ENCODE measurements at regions not wholly inside any gene's neighbourhood (a gene's known extent, or its start where the extent isn't known, plus 50 kb on each side); places are given as distances from the start of the nearest gene placed in this dataset.
A peak's percentile ranks its signal among the peaks of the same experiment; 100 is the strongest.
"Not testable (repeated sequence)": the region's sequence is repeated elsewhere in the genome, so short reads cannot be mapped to it uniquely, and the experiment has no call there.

DNA sequence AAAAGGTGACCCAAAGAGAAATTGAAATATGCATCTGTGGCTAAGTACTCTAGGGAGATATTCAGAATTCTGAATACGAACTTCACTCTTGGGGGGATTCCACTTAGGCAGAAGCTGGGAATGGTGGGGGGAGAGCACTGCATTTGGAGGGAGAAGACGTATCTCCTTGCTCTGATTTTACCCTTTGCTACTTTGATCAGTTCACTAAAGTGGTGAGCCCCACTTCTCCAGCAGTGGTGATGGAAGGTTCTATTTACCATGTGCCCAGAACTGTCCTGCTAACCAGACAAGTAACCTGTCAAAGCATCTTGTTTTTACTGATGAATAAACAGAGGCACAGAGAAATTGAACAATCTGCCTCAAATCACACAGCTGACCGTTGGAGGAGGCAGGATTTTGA, 483.4 kb downstream of the SIPA1L2 start:
- no peak overlapping the region for H3K4me3 ChIP-seq (ENCODE audit: low read length)
- DNase-seq (ENCODE audit: low read depth), result no peak
- TF ChIP-seq, protein P1, sequence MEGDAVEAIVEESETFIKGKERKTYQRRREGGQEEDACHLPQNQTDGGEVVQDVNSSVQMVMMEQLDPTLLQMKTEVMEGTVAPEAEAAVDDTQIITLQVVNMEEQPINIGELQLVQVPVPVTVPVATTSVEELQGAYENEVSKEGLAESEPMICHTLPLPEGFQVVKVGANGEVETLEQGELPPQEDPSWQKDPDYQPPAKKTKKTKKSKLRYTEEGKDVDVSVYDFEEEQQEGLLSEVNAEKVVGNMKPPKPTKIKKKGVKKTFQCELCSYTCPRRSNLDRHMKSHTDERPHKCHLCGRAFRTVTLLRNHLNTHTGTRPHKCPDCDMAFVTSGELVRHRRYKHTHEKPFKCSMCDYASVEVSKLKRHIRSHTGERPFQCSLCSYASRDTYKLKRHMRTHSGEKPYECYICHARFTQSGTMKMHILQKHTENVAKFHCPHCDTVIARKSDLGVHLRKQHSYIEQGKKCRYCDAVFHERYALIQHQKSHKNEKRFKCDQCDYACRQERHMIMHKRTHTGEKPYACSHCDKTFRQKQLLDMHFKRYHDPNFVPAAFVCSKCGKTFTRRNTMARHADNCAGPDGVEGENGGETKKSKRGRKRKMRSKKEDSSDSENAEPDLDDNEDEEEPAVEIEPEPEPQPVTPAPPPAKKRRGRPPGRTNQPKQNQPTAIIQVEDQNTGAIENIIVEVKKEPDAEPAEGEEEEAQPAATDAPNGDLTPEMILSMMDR (conservative IDR thresholded peaks at IDR 0.05; ENCODE audit: low read depth, low read length), result no peak

DNA sequence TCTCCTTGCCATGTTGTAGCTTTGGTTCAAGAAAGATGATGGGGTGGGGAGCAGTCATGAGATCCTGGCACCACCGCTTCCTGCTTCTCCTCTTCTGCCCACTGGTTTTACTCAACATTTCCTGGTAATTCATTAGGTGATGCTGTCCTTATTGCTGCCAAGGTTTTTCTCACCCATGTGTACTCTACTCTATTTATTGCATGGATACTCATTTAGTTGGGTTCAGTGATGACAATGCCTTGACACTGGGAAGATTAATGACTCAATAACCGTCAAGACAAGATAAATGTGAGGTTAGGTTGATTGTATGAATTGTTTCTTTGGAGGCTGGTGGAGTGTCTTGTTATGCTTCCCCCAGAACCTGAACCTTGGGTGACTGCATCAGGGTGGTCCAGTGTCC, 484.2 kb downstream of the SIPA1L2 start:
- no peak for DNase-seq (ENCODE audit: low read depth)
- TF ChIP-seq, protein P1 (conservative IDR thresholded peaks at IDR 0.05; ENCODE audit: low read depth, low read length), result no peak
- no peak overlapping the region for H3K4me3 ChIP-seq (ENCODE audit: low read length)

DNA sequence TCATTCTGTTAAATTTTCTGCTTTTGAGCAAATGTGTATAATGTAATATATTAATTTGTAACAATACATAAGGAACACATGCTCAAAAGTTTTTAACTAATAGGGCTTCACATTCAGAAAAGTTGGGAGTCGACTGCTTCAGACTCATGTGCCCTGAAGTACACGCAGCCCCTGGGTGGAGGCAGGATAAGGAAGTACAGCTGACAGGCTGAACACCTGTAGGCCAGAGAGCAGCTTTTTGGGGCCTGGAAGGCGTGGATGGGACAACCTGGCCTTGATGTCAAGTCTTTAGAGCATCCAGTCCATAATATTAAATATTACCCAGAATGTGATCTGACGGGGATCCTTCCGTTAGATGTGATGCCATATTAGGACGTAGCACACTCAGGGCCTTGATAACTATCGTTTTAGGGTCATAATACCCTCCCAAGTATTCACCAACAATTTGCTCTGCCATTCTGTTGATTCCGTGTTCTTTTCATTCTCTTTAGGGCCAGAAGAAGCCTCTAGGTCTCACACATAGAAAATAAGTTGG, 485.2 kb downstream of the SIPA1L2 start:
- TF ChIP-seq, protein P1 (conservative IDR thresholded peaks at IDR 0.05; ENCODE audit: low read depth, low read length), result no peak
- no peak for DNase-seq (ENCODE audit: low read depth)

DNA sequence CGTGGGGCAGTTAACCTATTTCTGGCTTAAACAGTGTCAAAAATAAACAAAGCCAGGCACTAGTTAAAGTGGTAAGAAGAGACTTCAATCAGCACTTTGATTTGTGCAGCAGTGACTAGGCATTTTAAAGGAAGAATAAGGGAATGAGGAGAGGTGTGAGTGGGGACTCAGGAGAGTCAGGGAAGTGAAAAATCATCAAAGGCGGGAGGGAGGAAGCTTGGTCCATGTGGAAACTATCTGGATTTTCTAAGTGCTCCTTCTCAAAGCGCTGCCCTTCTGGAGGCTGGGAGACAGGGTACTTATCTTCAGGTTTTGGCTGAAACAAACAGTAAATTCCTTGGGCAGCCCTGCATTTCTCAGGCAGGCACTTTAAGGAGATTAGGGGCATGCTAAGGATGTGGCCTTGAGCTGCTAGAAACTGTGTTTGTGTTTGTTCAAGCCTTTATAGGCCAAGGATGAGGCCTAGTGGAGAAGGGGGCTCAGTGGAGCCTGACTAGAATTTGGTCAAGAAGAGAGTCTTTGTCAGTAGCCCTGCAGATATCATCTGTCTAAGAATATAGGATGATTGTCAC, 486.5 kb downstream of the SIPA1L2 start:
- no peak overlapping the region for H3K4me3 ChIP-seq (ENCODE audit: low read length)
- peak; percentile 56 for DNase-seq (ENCODE audit: low read depth)
- TF ChIP-seq, protein P1 (conservative IDR thresholded peaks at IDR 0.05; ENCODE audit: low read depth, low read length), result no peak

More for the DNA sequence above, 485.2 kb downstream of the SIPA1L2 start:
- H3K4me3 ChIP-seq (ENCODE audit: low read length), result no peak overlapping the region

DNA sequence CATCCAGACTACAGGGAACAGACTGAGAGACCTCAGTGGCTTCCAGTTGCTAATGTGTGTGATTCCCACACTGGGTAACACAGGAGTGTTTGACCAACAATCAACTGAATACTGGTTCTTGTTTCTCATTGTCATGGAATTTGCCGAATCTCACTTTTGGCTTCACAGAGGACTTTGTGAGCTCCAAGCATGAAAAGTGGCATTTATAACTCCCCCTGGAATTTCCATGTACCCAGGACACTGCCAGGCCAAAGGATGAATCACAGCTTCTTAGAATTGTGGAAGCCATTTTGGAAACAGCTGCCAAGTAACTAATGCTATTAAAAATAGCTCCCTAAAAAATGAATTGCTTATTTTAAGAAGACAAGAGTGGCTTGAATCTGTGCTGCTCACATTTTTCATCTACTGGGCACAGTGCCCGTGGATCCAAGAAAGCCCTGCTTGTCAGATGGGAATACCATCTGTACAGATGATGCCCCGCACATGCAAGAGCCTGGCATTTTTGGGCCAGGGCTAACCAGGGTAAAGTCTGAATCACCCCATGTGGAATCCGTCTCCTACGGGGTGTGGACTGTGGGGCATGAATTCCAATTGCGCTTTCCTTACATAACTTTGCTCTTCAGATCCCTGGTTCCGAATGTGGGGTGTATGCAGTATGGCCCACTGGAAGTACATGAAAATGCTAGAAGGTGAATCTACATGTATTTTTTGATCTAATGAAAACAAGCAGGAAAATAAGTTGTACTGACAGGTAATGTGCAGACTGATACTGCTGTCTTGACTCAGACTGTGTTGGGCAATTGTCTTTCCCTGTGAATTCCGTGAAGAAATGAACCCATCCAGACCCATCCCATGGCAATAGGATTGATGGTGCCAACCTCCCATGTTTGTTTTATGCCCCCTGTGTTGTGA, 487.3 kb downstream of the SIPA1L2 start:
- TF ChIP-seq, protein P1 (conservative IDR thresholded peaks at IDR 0.05; ENCODE audit: low read depth, low read length), result no peak
- DNase-seq (ENCODE audit: low read depth), result peak; percentile 89
- H3K4me3 ChIP-seq (ENCODE audit: low read length), result no peak overlapping the region

DNA sequence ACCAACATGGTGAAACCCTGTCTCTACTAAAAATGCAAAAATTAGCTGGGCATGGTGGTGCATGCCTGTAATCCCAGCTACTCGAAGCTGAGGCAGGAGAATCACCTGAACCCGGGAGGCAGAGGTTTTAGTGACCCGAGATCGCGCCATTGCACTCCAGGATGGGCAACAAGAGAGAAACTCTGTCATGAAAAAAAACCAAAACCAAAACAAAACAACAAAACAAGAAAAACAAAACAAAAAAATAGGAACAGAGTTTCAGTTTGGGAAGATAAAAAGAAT, 488.8 kb downstream of the SIPA1L2 start:
- DNase-seq (ENCODE audit: low read depth); H3K4me3 ChIP-seq (ENCODE audit: low read length): not testable (repeated sequence)

DNA sequence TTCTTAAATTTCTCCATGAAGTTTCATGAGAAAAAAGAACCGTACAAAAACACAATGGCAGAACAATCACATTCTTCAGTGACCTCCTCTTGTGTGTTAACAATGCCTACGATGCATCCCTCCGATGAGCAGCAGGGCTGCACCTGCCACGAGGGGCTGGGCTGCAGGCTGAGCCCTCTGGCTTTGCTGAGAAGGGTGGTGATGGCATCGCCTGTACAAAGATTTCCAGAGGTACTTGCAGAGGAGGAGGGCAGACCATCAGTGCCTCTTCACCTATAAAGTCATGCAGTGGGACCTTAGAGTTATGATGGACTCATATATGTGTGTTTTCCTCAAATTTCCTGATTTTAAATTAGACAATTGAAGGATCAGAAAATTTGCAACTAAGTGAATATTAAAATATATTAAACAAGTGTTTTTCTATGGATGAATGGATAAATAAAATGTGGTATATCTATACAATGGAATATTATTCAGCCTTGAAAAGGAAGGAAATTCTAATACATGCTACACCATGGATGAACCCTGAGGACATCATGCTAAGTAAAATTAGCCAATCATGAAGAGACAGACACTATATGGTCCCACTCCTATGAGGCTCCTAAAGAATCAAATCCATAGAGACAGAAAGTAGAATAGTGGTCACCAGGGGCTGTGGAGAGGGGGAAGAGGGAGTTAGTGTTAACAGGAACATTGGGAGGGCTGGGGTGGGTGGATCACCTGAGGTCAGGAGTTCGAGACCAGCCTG, 489.3 kb downstream of the SIPA1L2 start:
- no peak for DNase-seq (ENCODE audit: low read depth)
- TF ChIP-seq, protein P1 (conservative IDR thresholded peaks at IDR 0.05; ENCODE audit: low read depth, low read length), result no peak
- no peak overlapping the region for H3K4me3 ChIP-seq (ENCODE audit: low read length)

Measured in retinal pigment epithelial cell (primary cell).